Fibroblast of lung (primary cell): ENCODE measurements at regions not wholly inside any gene's neighbourhood (a gene's known extent, or its start where the extent isn't known, plus 50 kb on each side); places are given as distances from the start of the nearest gene placed in this dataset.

ENCODE experiments used
- EZH2 ChIP-seq: IDR thresholded peaks from 2 replicates; pipeline ENCODE4 v1.5.1; 2012; ENCODE audit warnings: low read length, control low read depth, mild to moderate bottlenecking; ENCODE audit errors: missing control alignments
- TF ChIP-seq, protein P1 (sequence below), 2 donors: IDR thresholded peaks in 1 of 2; conservative IDR thresholded peaks in 1 of 2; 1 replicate in 1 of 2; 2 replicates in 1 of 2; pipeline ENCODE4 v1.5.1; 2011 to 2012; ENCODE audit warnings: low read length in 2 of 2, control low read depth in 1 of 2, inconsistent platforms in 1 of 2, low read depth in 1 of 2, mild to moderate bottlenecking in 1 of 2

DNA sequence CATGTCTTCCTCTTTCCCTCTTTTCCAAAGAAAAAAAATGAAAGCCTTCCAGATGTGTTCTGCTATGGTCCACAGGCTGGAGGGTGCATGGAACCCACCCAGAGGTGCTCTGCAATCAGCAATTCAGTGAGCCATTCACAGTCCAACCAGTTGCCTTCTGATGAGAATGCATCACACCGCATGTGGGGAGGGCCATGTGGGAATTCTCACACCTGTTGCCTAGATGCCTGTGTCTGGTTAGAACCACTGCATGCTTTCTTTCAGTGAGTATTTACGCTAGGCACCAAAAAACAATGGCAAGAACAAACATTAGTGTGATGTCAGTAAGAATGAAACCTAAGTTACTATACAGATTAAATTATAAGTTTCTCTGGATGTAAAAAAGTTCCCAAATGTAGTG, 311.6 kb upstream of the CDYL start:
- TF ChIP-seq, protein P1, sequence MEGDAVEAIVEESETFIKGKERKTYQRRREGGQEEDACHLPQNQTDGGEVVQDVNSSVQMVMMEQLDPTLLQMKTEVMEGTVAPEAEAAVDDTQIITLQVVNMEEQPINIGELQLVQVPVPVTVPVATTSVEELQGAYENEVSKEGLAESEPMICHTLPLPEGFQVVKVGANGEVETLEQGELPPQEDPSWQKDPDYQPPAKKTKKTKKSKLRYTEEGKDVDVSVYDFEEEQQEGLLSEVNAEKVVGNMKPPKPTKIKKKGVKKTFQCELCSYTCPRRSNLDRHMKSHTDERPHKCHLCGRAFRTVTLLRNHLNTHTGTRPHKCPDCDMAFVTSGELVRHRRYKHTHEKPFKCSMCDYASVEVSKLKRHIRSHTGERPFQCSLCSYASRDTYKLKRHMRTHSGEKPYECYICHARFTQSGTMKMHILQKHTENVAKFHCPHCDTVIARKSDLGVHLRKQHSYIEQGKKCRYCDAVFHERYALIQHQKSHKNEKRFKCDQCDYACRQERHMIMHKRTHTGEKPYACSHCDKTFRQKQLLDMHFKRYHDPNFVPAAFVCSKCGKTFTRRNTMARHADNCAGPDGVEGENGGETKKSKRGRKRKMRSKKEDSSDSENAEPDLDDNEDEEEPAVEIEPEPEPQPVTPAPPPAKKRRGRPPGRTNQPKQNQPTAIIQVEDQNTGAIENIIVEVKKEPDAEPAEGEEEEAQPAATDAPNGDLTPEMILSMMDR (conservative IDR thresholded peaks at IDR 0.05 in 1 of 2, IDR thresholded peaks at IDR 0.05 in 1 of 2; ENCODE audit: low read depth in 1 of 2, low read length in 2 of 2): no peak
- no peak for TF ChIP-seq EZH2
